ENCODE measurements at regions not wholly inside any gene's neighbourhood (a gene's known extent, or its start where the extent isn't known, plus 50 kb on each side); places are given as distances from the start of the nearest gene placed in this dataset.

DNA sequence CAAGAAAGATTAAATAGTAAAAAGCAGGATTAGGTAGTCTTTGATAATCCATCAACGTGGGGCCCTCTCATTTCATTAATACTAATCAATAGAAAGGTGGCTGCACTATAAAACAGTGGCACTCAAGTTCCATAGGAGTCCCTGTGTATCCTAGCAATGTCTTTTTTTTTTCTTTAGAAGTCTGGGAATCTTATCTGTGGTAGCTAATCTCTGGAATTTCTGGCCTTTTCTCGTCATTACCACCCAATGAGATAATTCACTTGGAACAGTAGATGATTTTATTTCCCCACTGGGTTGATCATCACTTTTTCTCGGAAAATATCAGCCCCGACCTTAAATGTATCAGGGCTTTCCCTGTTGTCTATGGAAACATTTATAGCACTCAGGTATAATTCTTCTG is 86.8 kb upstream of the CDH6 start:
- TF ChIP-seq POLR2AphosphoS5 (IDR thresholded peaks at IDR 0.05) = no peak
- no peak for TF ChIP-seq POLR2A (IDR thresholded peaks at IDR 0.05)
- TF ChIP-seq, protein P1, sequence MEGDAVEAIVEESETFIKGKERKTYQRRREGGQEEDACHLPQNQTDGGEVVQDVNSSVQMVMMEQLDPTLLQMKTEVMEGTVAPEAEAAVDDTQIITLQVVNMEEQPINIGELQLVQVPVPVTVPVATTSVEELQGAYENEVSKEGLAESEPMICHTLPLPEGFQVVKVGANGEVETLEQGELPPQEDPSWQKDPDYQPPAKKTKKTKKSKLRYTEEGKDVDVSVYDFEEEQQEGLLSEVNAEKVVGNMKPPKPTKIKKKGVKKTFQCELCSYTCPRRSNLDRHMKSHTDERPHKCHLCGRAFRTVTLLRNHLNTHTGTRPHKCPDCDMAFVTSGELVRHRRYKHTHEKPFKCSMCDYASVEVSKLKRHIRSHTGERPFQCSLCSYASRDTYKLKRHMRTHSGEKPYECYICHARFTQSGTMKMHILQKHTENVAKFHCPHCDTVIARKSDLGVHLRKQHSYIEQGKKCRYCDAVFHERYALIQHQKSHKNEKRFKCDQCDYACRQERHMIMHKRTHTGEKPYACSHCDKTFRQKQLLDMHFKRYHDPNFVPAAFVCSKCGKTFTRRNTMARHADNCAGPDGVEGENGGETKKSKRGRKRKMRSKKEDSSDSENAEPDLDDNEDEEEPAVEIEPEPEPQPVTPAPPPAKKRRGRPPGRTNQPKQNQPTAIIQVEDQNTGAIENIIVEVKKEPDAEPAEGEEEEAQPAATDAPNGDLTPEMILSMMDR (IDR thresholded peaks at IDR 0.05) = no peak
